HepG2 (cell line): ENCODE measurements at regions not wholly inside any gene's neighbourhood (a gene's known extent, or its start where the extent isn't known, plus 50 kb on each side); places are given as distances from the start of the nearest gene placed in this dataset.

Experiments used
- ATAC-seq: fragments of 200-7000 bp; cut with Tn5 transposase; 3 replicates; pipeline ENCODE4 v1.9.1; 2020; ENCODE audit warnings: mild to moderate bottlenecking, moderate library complexity
- BruUV-seq: library from RNA; stranded (reverse); fragments of 400-500 nt; replicated peaks from 2 replicates; lab custom pipeline; 2021; lab: Mats Ljungman, UMichigan
- CTCF ChIA-PET: fragments of 300-600 bp; formaldehyde crosslinking; extraction: SDS; loops from one replicate; lab custom pipeline; 2021; ENCODE audit warnings: low total read pairs, inconsistent platforms, low intra/inter-chr PET ratio; lab: Yijun Ruan, JAX
- POLR2A ChIA-PET: fragments of 350-600 bp; sonication (Branson Sonifier 250); formaldehyde crosslinking; loops from one replicate; lab custom pipeline; 2020; ENCODE audit warnings: antibody characterized with exemption, inconsistent platforms; lab: Yijun Ruan, JAX
- DNase-seq: peaks from one replicate; pipeline ENCODE4 v3.0.0-alpha.2; 2015; ENCODE audit warnings: low spot score
- FAIRE-seq: peaks from 3 replicates; lab custom pipeline; 2011; peaks lifted over from hg19 to GRCh38; lab: Jason Lieb, UNC
- H2AFZ ChIP-seq: one replicate; pipeline ENCODE4 v1.6.1; 2011; ENCODE audit warnings: low read length, inconsistent platforms
- H3K27ac ChIP-seq: fragments of 300-600 bp; 3 replicates; pipeline ENCODE4 v1.8.0; 2011; ENCODE audit warnings: mixed run types, mild to moderate bottlenecking, mixed read lengths, low read length, inconsistent platforms; ENCODE audit not compliant: insufficient read depth; ENCODE audit errors: extremely low read length
- H3K27me3 ChIP-seq, 2 experiments: fragments of 200-600 bp in 1 of 2; 2 replicates in 1 of 2; 3 replicates in 1 of 2; pipeline versions ENCODE4 v1.6.0 to v1.8.0; 2011; ENCODE audit warnings: low read length in 2 of 2, mild to moderate bottlenecking in 2 of 2, moderate library complexity in 2 of 2, inconsistent platforms in 1 of 2; ENCODE audit not compliant: insufficient read depth in 2 of 2, control insufficient read depth in 1 of 2
- H3K36me3 ChIP-seq, 2 experiments: fragments of 200-600 bp in 1 of 2; replicated peaks in 1 of 2; 2 replicates in 1 of 2; 3 replicates in 1 of 2; pipeline versions ENCODE4 v1.5.1 to v1.8.0; 2011; ENCODE audit warnings: low read length in 2 of 2, inconsistent platforms in 1 of 2; ENCODE audit not compliant: insufficient read depth in 2 of 2, control insufficient read depth in 1 of 2
- H3K4me1 ChIP-seq: 2 replicates; pipeline ENCODE4 v1.5.1; 2012; ENCODE audit warnings: low read length, inconsistent platforms; ENCODE audit not compliant: insufficient read depth
- H3K4me2 ChIP-seq: 2 replicates; pipeline ENCODE4 v1.6.0; 2011; ENCODE audit warnings: low read depth, low read length, inconsistent platforms
- H3K4me3 ChIP-seq, 3 experiments: fragments of 200-600 bp in 1 of 3; sonication (generic), shearing (Covaris generic) in 1 of 3; replicated peaks in 1 of 3; 2 replicates each; pipeline ENCODE4 v1.5.1; 2011 to 2016; ENCODE audit warnings: low read length in 3 of 3, inconsistent platforms in 2 of 3, low read depth in 2 of 3, mild to moderate bottlenecking in 2 of 3, control low read depth in 1 of 3, mixed read lengths in 1 of 3; ENCODE audit not compliant: insufficient read depth in 1 of 3
- H3K79me2 ChIP-seq: one replicate; pipeline ENCODE4 v1.6.1; 2011; ENCODE audit warnings: low read length, inconsistent platforms; ENCODE audit not compliant: insufficient read depth
- H3K9ac ChIP-seq: 2 replicates; pipeline ENCODE4 v1.6.0; 2011; ENCODE audit warnings: mild to moderate bottlenecking, low read depth, low read length, inconsistent platforms; ENCODE audit not compliant: insufficient read depth
- H3K9me3 ChIP-seq: 2 replicates; pipeline ENCODE4 v1.5.1; 2012; ENCODE audit warnings: mild to moderate bottlenecking, low read length
- H4K20me1 ChIP-seq: 2 replicates; pipeline ENCODE4 v1.6.0; 2011; ENCODE audit warnings: inconsistent platforms, mild to moderate bottlenecking, low read length, moderate library complexity; ENCODE audit not compliant: insufficient read depth
- EED ChIP-seq: sonication (generic); formaldehyde crosslinking; IDR thresholded peaks from 2 replicates; pipeline ENCODE4 v1.5.0; 2020; ENCODE audit warnings: mild to moderate bottlenecking, missing genetic modification reagents
- MIXL1 ChIP-seq: IDR thresholded peaks from 2 replicates; pipeline ENCODE4 v1.6.1; 2016
- NFYC ChIP-seq: IDR thresholded peaks from 2 replicates; pipeline ENCODE4 v1.6.1; 2016; ENCODE audit warnings: missing genetic modification reagents, missing compliant biosample characterization
- RAD51 ChIP-seq: fragments of 450-650 bp; IDR thresholded peaks from 2 replicates; pipeline ENCODE4 v1.6.1; 2016; ENCODE audit warnings: borderline replicate concordance
- REL ChIP-seq: sonication (generic); formaldehyde crosslinking; conservative IDR thresholded peaks from 2 replicates; pipeline ENCODE4 v1.8.0; 2022; ENCODE audit warnings: mild to moderate bottlenecking, missing genetic modification reagents, moderate library complexity
- TGIF2 ChIP-seq: IDR thresholded peaks from 2 replicates; pipeline ENCODE4 v1.6.1; 2016; ENCODE audit warnings: control low read depth, missing compliant biosample characterization
- ZMYM2 ChIP-seq: sonication (generic); formaldehyde crosslinking; IDR thresholded peaks from 2 replicates; pipeline ENCODE4 v1.8.0; 2022; ENCODE audit warnings: mild to moderate bottlenecking, missing genetic modification reagents
- ZNF207 ChIP-seq: fragments of 450-650 bp; IDR thresholded peaks from 2 replicates; pipeline ENCODE4 v1.6.1; 2016; ENCODE audit warnings: antibody characterized with exemption, borderline replicate concordance
- ZNF446 ChIP-seq: sonication (generic); formaldehyde crosslinking; IDR thresholded peaks from 2 replicates; pipeline ENCODE4 v1.5.0; 2020; ENCODE audit warnings: mild to moderate bottlenecking, missing genetic modification reagents
- ZNF589 ChIP-seq: sonication (generic); formaldehyde crosslinking; conservative IDR thresholded peaks from 2 replicates; pipeline ENCODE4 v1.8.0; 2022; ENCODE audit warnings: mild to moderate bottlenecking, moderate library complexity, missing genetic modification reagents
- ZNF672 ChIP-seq: sonication (generic); formaldehyde crosslinking; IDR thresholded peaks from 2 replicates; pipeline ENCODE4 v1.8.1; 2022; ENCODE audit warnings: missing genetic modification reagents
- ZNF749 ChIP-seq: sonication (generic); formaldehyde crosslinking; IDR thresholded peaks from 2 replicates; pipeline ENCODE4 v1.8.0; 2022; ENCODE audit warnings: mild to moderate bottlenecking, missing genetic modification reagents, moderate library complexity, borderline replicate concordance
- ZNF839 ChIP-seq: sonication (generic); formaldehyde crosslinking; IDR thresholded peaks from 2 replicates; pipeline ENCODE4 v1.4.0; 2020; ENCODE audit warnings: missing genetic modification reagents, mild to moderate bottlenecking, borderline replicate concordance
- WGBS: methylation state at CpG from one replicate; pipeline ENCODE4 v1.1.6; 2017; ENCODE audit warnings: low lambda C conversion rate; 5-methylcytosine and 5-hydroxymethylcytosine counted together
- in situ Hi-C: cut with HindIII; loops from 2 replicates; pipeline ENCODE4 v1.10.0; 2017; ENCODE audit warnings: low pct_unique_long_range_greater_than_20kb; ENCODE audit not compliant: extremely low pct_ligation_motif_present
- intact Hi-C: fragments of 100-400 bp; cut with micrococcal nuclease; formaldehyde crosslinking; loops from one replicate; pipeline ENCODE4 v1.10.0; 2022; ENCODE audit not compliant: unreplicated experiment
- TF ChIP-seq, protein P1 (sequence below): sonication (generic); formaldehyde crosslinking; IDR thresholded peaks from 2 replicates; pipeline ENCODE4 v1.4.0; 2020; ENCODE audit warnings: mild to moderate bottlenecking, missing genetic modification reagents
- TF ChIP-seq, protein P2 (sequence below): sonication (generic); formaldehyde crosslinking; IDR thresholded peaks from 2 replicates; pipeline ENCODE4 v1.4.0; 2020; ENCODE audit warnings: missing genetic modification reagents
- TF ChIP-seq, protein P3 (sequence below): sonication (generic); formaldehyde crosslinking; IDR thresholded peaks from 2 replicates; pipeline ENCODE4 v1.5.0; 2020; ENCODE audit warnings: missing genetic modification reagents, mild to moderate bottlenecking, borderline replicate concordance
- TF ChIP-seq, protein P4 (sequence below): IDR thresholded peaks from 2 replicates; pipeline ENCODE4 v1.6.1; 2016

DNA sequence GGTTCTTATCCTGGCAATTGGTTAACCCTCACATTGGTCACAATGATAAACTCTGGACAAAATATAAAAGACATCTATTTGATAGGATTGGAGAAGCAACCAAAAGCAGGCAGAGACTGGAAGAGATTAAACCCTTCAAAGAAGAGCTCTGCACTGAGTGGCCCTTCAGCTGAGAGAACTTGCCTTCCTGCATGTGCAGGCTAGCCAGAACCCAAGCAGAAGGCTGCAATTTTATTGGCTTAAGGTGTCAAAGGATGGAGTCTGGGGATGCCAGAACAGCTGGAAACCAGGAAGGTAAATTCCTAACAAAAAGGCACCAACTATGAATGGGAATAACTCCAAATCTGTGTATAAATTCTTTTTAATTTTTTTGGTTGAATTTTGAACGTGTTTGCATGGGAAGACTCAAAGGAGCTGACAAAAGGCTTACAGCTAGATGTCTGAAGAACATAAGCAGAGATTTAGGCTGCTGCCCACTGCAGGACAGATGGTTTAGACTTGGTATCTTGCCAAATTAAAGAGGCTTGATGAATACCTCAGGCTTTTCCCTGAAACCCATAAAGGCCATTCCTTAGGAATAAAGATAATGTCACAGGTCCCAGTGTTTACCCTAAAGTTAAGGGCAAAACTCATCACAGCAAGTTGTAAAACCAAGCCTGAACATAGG lies 66.3 kb downstream of the NR2F1 start:
- H3K27me3 ChIP-seq: no peaks in the 10 kb centered on the region; a peak in 1 of 5 replicates
- H4K20me1 ChIP-seq: no peaks in the 10 kb centered on the region
- ATAC-seq (no peak), DNase-seq (no peak), FAIRE-seq (no peak)
- CTCF ChIA-PET: no interaction called here
- no peaks in the 10 kb centered on the region for H3K79me2 ChIP-seq
- H3K36me3 ChIP-seq: no peaks in the 10 kb centered on the region
- no peaks in the 10 kb centered on the region for H3K4me1 ChIP-seq
- no peak overlapping the region for H3K9ac ChIP-seq
- no TSS peak for BruUV-seq
- in situ Hi-C loops (no loop called here), intact Hi-C loops (no loop called here)
- H3K4me2 ChIP-seq: no peak overlapping the region
- no peak overlapping the region for H3K27ac ChIP-seq
- WGBS: 0% methylated on average over 1 of the region's 1 CpG
- TF ChIP-seq MIXL1 (CRISPR knock-in tag): no peak
- no peak for TF ChIP-seq NFYC (CRISPR knock-in tag)
- no peak for TF ChIP-seq ZNF589 (CRISPR knock-in tag)
- no peak for TF ChIP-seq REL
- TF ChIP-seq ZNF672: no peak
- TF ChIP-seq TGIF2 (CRISPR knock-in tag): no peak
- TF ChIP-seq ZNF446 (CRISPR knock-in tag): no peak
- TF ChIP-seq ZNF207: no peak
- no peak for TF ChIP-seq EED
- TF ChIP-seq ZNF749: no peak
- no peak for TF ChIP-seq ZMYM2
- TF ChIP-seq, protein P1, sequence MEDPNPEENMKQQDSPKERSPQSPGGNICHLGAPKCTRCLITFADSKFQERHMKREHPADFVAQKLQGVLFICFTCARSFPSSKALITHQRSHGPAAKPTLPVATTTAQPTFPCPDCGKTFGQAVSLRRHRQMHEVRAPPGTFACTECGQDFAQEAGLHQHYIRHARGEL: no peak
- TF ChIP-seq, protein P2, sequence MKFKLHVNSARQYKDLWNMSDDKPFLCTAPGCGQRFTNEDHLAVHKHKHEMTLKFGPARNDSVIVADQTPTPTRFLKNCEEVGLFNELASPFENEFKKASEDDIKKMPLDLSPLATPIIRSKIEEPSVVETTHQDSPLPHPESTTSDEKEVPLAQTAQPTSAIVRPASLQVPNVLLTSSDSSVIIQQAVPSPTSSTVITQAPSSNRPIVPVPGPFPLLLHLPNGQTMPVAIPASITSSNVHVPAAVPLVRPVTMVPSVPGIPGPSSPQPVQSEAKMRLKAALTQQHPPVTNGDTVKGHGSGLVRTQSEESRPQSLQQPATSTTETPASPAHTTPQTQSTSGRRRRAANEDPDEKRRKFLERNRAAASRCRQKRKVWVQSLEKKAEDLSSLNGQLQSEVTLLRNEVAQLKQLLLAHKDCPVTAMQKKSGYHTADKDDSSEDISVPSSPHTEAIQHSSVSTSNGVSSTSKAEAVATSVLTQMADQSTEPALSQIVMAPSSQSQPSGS (CRISPR knock-in tag): no peak
- no peak for TF ChIP-seq RAD51
- no peak for TF ChIP-seq ZNF839 (CRISPR knock-in tag)
- TF ChIP-seq, protein P3, sequence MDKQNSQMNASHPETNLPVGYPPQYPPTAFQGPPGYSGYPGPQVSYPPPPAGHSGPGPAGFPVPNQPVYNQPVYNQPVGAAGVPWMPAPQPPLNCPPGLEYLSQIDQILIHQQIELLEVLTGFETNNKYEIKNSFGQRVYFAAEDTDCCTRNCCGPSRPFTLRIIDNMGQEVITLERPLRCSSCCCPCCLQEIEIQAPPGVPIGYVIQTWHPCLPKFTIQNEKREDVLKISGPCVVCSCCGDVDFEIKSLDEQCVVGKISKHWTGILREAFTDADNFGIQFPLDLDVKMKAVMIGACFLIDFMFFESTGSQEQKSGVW (CRISPR knock-in tag): no peak
- TF ChIP-seq, protein P4, sequence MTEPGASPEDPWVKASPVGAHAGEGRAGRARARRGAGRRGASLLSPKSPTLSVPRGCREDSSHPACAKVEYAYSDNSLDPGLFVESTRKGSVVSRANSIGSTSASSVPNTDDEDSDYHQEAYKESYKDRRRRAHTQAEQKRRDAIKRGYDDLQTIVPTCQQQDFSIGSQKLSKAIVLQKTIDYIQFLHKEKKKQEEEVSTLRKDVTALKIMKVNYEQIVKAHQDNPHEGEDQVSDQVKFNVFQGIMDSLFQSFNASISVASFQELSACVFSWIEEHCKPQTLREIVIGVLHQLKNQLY (CRISPR knock-in tag): no peak
- H2AFZ ChIP-seq: no peak overlapping the region
- H3K4me3 ChIP-seq: no peak overlapping the region
- no peaks in the 10 kb centered on the region for H3K9me3 ChIP-seq
- POLR2A ChIA-PET: no interaction called here
